HG02588 (cell line): ENCODE measurements at regions not wholly inside any gene's neighbourhood (a gene's known extent, or its start where the extent isn't known, plus 50 kb on each side); places are given as distances from the start of the nearest gene placed in this dataset.
"Not testable (repeated sequence)": the region's sequence is repeated elsewhere in the genome, so short reads cannot be mapped to it uniquely, and the experiment has no call there.

Experiments
- ATAC-seq: cut with Tn5 transposase; IDR thresholded peaks from one replicate; pipeline ENCODE4 v1.9.1; 2021; ENCODE audit warnings: mild to moderate bottlenecking, moderate library complexity; ENCODE audit not compliant: unreplicated experiment

DNA sequence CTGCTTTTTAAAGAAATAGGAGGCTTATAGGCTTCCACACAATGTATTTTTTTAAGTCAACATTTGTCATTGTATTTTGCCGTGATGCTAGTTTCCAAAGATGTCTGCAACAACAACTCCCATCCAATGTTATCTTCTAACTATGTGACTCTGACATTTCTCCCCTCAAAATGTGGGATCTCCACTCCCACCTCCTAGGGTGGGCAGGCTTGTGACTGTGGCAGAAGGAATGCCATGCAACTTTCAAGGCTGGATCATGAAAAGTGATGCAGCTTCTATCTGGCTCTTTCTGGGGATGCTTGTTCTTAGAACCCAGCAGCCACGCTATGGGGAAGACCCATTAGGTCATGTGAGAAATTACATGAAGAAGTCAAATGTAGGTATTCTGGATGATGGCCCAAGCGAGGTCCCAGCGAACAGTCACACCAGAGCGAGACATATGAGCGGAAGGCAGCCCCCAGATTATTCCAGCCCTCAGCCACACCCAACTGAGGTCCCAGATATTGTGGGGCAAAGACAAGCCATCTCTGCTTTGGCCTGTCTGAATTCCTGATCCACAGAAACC is 124.3 kb downstream of the BDH1 start:
- no peak for ATAC-seq

DNA sequence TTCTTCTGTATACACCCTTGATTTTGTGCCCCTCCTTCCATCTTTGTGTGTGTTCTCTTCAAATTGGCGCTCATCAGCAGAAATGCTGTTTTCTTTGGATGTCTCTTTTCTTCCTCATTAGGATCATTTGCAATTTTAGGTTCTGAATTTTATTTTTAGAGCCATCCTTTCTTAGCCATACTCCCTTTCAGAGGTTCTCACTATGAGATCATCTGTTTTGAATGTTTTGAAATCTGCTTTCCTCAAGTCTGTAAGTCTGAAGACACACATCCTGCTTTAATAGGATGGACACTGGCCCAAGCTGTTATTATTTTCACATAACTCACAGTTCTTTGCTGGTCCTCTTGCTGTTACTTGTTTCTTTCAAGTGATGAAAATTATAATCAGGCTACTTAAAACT is 124.8 kb downstream of the BDH1 start:
- no peak for ATAC-seq

DNA sequence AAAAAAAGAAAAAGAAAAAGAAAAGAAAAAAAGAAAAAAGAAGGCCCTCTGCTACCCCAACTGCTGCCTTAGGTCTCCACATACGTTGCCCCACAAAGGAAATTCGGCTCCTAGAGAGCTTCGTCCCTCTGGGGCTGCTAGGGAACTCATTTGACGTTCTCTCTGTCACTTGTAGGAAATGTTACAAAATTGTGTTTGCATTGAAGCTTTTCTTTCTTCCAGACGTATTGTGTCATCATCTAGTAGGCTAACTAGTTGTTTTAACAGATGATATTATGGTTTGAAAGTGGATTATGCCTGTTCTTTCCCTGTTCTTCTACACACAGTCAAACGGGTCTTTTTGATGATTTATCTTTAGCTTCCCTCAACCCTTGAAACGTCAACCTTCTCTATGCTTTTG is 125.3 kb downstream of the BDH1 start:
- no peak for ATAC-seq

DNA sequence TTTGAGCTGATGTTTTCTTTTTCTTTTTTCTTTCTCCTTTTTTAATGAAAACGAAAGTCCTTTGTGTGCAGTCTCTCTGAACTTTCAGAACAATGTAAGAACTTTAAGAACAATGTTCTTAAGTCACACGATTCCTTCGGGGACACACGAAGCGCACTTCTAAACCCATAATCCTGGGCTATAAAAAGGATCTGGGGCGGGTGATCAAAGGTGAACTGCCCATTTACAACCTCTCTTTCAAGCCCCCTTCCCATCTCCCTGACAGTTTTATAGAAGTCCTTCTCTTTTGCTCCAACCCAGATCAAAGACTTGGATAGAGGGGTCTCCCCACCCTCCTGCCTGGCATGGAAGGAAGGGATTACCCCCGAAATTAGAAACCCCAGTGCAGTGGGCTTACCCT is 126.8 kb downstream of the BDH1 start:
- ATAC-seq = no peak

DNA sequence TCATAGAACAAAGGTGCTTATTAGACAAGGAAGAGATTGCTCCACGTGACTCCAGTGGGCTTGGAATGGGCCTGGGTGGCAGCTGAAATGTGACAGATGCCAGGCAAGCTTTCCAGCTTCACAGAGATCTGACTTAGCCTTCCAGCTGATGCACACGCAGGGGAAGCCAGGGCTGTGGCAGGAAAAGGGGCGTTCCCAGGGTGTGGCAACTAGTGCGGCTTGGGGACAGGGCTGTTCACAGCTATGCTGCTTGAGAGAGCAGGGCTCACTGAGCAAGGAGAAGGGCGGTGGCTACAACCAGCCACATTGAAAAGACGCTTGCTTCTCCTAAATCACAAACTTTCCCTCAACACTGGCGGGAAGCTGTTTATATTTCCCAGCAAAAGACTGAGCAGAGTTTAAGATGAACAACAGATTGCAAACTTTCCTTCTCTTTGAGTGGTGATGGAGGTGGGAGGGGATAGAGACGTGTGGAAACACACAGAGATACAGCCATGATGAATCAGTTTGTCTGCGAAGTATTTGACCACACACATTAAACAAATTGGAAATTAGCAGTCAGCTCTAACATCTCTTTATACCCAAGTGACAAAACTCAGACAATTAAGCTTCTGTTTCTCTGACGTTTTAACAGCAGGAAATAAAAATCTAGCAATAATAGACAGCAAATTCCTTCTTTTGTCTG is 127.5 kb downstream of the BDH1 start:
- no peak for ATAC-seq

DNA sequence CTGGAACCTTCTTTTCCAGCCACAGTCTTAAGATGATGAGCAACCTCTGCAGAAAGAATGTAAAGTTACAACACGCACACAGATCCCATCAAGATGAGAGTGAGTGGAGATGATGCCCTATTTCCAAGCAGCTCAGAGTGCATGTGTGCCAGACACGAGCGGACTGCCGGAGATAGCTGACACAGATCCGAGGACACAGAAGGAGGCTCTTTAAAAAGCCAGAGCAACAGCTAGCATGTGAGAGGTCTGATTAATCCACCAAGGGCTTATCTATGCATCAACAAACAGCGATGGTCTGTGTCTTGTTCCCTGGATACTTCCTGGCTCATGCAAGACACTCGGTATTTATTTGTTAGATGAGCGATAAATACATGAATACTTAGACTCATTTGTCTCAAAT is 128.6 kb upstream of the DLG1 start:
- ATAC-seq = no peak

DNA sequence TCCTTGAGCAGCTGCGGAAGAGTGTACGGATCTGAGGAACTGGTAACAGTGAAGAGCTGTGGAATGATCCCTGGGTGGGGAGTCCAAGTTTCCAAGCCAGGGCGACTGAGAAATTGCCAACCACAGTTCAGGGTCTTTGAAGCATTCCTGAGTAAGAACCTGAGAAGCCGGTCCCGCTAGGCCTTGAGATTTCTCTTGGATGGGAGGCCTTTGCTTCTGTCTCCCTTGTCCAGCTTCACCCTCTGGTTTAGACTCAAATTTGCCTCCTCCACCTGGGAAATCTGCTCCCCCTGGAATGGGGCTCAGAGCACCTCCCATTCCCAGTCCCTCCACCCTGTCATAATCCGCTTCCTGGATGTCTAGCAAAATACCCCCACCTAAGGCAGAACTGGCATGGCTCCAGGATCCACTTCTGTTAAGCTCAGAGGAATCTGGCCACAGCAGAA is 127.7 kb upstream of the DLG1 start:
- ATAC-seq = no peak

DNA sequence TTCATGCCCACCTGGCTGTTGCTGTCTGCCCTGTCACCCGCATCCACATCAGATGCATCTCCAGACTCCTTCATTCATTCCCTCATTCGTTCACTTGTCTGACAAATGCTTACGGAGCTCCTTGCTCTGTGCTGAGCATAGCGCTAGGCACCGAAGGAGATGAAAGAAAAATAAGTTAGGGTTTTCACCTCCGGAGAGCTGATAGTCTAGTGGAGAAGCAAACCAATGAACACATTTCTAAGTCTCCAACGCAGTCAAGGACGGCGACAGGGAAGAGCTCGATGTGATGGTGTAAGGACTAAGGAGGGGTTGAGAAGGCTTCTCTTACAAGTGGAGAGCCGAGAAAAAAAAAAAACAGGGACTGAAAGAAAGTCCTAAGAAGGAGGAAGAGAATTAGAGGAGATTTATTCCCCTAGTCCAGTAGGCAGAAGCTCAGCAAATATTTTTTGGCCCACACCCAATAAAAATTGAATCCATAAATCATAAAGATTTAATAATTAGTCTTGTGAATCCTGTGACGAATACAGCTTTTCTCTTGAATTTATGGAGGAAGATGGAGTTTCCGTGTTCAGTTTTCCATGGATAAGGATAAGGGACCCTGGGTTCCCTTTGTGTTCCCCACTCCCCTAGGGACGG is 127.2 kb upstream of the DLG1 start:
- ATAC-seq = no peak

DNA sequence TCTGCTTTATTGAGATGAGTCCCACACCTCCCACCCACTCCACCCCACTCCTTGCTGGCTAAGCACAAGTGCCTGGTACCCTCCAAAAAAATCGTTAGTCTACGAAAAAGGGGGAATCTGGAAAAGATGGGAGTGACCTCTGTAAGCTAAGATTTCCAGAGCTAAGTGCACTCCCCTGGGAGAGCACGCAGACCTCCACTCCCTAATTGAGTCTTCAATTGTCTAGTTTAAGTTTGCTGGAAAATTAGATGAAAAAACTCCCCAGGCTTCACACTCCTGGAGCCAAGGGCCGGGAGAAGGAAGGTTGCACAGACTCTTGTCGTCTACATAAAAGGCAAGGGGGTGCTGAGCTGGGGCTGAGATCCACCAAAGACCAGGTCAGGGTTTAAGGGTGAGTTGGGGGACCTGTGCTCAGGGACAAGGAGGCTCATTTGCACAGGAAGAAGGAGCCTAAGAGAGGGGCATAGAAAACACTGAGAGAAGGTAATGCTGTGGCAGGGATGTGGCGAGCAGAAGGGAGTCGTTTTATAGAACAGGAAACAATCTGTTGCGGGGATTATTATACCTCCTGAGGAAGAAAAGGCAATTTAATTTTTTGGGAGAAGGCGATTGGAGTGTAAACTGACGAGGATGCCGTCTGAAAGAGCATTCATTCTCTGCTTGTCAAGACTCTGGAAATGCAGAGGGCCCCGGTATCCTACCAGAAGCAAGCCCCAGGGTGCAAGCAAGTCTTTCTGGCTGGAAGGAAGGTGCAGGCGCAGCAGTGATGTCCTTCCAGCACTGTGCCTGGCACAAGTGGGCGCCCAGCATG is 126.5 kb upstream of the DLG1 start:
- ATAC-seq = no peak

DNA sequence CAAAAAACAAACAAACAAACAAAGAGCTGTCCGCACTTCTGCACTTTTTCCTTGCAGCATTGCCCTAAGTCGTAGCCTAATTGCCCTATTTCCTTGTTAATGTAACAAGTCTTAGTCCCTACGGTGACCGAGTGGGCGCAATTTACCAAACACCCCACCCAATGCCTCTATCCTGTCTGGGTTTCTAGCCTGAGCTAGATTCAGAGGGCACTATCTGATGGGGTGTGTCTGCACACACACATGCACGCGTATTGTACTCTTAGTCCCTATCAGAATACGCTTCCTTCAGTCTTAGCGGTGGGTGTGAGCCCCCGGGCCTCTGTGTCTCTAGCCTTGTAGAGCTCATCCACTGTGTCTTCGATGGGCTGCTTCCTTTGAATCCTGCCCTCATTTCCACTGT is 125.9 kb upstream of the DLG1 start:
- ATAC-seq = no peak

DNA sequence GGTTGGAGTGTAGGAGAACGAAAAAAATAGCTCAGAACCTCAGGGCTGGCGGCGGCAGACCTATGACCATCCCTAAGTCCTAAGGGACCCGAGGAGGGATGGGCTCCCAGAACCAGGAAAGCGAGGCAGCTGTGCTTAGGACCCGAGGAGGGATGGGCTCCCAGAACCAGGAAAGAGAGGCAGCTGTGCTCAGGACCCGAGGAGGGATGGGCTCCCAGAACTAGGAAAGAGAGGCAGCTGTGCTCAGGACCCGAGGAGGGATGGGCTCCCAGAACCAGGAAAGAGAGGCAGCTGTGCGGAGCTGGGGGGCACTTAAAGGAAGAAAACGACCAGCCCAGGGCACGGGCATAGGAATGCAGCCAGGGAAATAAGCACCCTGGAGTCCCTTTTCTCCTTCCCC is 125.0 kb upstream of the DLG1 start:
- ATAC-seq = no peak

DNA sequence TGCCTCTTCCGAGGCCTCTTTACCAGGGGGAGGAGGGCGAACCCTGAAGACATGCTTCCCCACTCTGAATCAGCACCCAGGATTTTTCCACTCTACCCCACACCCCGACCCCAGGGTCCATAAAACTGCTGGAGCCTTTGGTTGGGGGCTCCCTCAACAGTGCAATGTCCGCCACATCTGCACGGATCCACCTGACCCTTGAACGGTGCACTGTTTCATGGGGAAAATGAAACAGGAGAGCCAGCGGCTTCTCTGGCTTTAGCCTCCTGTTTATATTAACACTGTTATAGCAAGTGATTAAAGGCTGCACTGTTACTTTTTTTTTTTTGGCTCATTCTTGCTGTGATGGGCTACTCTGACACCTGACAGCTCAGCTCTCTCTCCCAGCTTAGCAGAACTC is 124.1 kb upstream of the DLG1 start:
- no peak for ATAC-seq

DNA sequence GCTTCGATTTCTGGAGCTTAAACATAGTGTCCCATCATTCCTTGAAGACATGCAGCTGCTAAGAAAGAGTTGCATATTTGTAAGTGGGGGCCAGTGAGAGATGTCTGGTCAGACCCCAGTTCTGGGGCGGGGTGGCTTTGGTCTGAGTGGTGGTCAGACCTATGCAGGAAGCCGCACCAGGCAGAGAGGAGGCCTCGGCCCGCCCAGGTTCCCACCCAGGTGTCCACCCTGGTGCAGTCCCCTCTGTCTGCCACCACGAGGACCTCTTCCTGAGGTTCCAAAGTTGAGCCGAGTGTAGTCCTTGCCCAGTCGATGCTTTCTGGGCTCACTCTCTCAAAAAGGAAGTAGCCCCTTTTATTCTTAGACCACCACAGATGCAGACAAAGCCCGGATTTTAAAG is 122.6 kb upstream of the DLG1 start:
- no peak for ATAC-seq

DNA sequence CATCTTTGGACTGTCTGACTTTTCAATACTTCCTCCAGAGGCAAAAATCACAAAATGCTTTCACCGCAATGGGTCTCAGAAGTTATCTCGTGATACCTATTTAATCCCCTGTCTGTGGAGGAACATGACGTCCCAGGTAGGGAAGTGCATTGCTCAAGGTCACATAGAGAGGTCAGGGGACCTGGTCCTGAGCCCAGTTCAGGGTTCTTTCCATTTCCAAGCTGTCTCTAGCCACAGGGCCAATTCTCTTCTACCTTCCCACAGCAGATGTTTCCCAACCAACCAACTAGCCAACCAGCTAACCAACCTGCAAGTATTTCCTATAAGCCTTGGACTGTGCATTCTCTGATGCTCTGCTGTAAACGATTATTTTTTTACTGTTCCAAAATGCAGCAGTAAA is 122.2 kb upstream of the DLG1 start:
- ATAC-seq = no peak

DNA sequence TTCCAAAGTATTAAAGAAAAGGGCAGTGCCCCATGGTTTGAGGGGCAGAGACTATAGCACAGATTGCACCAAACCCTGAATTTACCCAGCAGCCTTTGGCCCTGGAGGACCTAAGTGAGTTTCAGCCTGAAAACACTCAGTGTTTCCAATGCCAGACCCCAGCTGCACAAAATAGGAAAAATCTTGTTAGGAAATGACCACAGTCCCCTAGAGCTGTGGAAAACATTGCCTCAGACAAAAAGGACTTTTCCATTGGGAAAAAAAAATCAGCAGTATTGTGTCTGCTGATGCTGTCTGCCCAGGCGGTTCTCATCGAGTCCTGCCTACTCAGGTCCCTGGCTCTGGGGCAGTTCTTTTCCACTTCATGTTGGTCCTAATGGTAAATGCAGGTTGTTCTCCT is 121.7 kb upstream of the DLG1 start:
- ATAC-seq = no peak

DNA sequence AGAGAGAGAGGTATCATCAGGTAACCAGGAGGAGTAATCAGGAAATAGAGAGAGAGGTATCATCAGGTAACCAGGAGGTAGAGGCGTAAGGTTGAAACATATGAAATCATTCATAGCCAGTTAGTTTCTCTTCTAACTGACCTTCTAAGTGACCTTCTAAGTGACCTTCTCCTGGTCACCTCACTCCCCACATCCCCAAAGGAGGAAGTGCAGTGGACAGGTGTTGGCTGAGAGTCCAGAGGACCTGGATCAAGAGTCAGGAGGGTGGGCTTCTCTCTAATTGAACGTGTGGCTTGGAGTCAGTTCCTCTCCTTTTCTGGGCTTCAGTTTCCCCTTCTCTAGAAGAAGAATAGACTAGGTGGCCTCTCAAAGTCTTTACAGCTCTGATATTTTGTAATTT is 121.3 kb upstream of the DLG1 start:
- no peak for ATAC-seq

DNA sequence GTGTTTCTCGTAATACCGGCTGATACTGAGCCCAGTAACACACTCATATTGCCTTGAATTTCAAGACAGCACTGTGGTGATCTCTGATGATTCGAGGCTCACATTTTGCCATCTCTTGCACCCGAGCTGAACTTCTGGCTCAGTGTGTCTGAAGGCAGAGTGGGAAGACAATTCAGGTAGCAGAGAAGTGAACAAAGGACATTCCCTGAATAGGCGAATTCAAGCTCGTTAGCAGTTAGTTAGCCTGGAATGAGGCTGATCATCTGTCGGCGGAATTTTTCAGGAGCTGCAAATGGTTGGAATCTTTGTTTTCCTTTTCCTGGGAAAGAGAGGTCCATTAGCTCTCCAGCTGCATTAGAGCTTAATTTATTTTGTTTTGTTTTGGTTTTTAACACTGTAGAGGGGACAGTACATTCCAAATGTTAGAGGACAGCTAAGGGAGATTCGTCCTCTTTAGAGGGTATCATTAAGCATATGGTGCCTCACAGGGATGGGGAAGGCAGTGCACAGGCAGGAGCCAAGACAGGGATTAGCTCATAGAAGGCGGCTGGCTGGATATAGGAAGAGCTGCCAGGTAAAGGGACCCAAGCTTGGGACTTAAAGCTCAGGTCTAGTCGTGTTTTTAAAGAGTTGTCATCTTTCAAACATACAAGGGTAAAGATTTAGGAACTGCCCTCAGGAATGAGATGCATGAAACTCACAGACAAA is 119.7 kb upstream of the DLG1 start:
- no peak for ATAC-seq

DNA sequence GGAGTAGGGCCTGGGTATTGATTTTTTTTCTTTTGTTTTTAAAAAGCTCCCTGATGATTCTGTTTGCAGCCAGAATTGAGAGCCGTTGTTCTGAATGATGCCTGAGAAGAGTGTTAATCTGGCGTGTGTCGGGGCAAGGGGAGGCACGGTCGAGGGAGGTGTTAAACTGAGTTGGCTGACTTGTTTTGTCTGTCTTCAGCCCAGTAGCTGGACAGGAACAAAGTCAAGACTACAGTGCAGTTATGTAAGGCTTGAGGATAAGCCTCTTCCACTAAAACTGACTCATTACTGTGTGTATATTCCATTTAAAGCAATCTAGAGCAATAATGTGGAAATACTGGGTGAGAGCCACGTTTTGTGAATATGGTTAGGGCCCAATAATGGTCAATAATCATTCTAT is 119.0 kb upstream of the DLG1 start:
- no peak for ATAC-seq

DNA sequence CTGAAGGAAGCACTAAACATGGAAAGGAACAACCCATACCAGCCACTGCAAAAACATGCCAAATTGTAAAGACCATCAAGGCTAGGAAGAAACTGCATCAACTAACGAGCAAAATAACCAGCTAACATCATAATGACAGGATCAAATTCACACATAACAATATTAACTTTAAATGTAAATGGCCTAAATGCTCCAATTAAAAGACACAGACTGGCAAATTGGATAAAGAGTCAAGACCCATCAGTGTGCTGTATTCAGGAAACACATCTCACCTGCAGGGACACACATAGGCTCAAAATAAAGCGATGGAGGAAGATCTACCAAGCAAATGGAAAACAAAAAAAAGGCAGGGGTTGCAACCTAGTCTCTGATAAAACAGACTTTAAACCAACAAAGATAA is 113.5 kb upstream of the DLG1 start:
- not testable (repeated sequence) for ATAC-seq

DNA sequence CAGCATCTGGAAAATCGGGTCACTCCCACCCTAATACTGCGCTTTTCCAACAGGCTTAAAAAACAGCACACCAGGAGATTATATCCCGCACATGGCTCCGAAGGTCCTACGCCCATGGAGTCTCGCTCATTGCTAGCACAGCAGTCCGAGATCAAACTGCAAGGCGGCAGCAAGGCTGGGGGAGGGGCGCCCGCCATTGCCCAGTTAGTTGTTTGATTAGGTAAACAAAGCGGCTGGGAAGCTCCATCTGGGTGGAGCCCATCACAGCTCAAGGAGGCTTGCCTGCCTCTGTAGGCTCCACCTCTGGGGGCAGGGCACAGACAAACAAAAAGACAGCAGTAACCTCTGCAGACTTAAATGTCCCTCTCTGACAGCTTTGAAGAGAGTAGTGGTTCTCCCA is 111.8 kb upstream of the DLG1 start:
- ATAC-seq = not testable (repeated sequence)
